ENCODE measurements at regions not wholly inside any gene's neighbourhood (a gene's known extent, or its start where the extent isn't known, plus 50 kb on each side); places are given as distances from the start of the nearest gene placed in this dataset.

DNA sequence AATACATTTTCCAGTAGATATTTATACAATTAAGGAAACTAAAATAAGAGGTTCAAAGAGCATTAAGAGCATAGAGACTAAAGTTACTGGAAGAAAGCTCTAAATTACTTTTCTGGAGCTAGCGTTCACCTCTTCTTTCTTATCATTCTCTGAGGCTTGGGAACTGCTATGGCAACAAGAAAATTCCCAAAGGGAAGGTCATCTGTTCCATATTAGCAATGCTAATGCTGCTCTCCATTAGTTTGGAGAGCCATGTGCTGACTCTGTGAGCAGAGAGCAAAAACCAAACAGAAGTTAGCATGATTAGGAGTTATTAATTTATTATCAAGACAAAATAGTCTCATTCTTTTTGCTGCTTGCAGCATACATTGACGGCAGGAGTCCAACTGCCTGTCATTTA lies 143.1 kb upstream of the SLC16A7 start:
- no peak for TF ChIP-seq CTCF (IDR thresholded peaks at IDR 0.05)
- TF ChIP-seq POLR2A (IDR thresholded peaks at IDR 0.05) = no peak

All from esophagus squamous epithelium (tissue), 4 donors.